ENCODE measurements at regions not wholly inside any gene's neighbourhood (a gene's known extent, or its start where the extent isn't known, plus 50 kb on each side); places are given as distances from the start of the nearest gene placed in this dataset.

- no peak for DNase-seq (ENCODE audit: low read depth)
Observed at GRCh38 chr12:24557738-24558137, 391.2 kb downstream of the BCAT1 start.

- no peak for DNase-seq (ENCODE audit: low read depth)
Observed at GRCh38 chr12:24555730-24556129, 393.2 kb downstream of the BCAT1 start.

GRCh38 chr12:24554612-24555295 is 394.1 kb downstream of the BCAT1 start:
- no peak for DNase-seq (ENCODE audit: low read depth)

GRCh38 chr12:24553259-24553658 is 395.6 kb downstream of the BCAT1 start:
- no peak for DNase-seq (ENCODE audit: low read depth)

GRCh38 chr12:24551163-24551786 is 397.6 kb downstream of the BCAT1 start:
- no peak for DNase-seq (ENCODE audit: low read depth)

- DNase-seq (ENCODE audit: low read depth): no peak
Observed at GRCh38 chr12:24550609-24551008, 398.3 kb downstream of the BCAT1 start.

- DNase-seq (ENCODE audit: low read depth): no peak
Observed at GRCh38 chr12:24546661-24547060, 402.2 kb downstream of the BCAT1 start.

GRCh38 chr12:24546084-24546483 is 402.8 kb downstream of the BCAT1 start:
- DNase-seq (ENCODE audit: low read depth): no peak

- no peak for DNase-seq (ENCODE audit: low read depth)
Observed at GRCh38 chr12:24544368-24544767, 404.5 kb downstream of the BCAT1 start.

- no peak for DNase-seq (ENCODE audit: low read depth)
Observed at GRCh38 chr12:24541193-24541871, 407.6 kb downstream of the BCAT1 start.

- DNase-seq (ENCODE audit: low read depth): no peak
Observed at GRCh38 chr12:24539646-24540045, 409.3 kb downstream of the BCAT1 start.

GRCh38 chr12:24537083-24537860 is 411.6 kb downstream of the BCAT1 start:
- no peak for DNase-seq (ENCODE audit: low read depth)

GRCh38 chr12:24535334-24536069 is 413.4 kb downstream of the BCAT1 start:
- DNase-seq (ENCODE audit: low read depth): no peak

- no peak for DNase-seq (ENCODE audit: low read depth)
Observed at GRCh38 chr12:24534622-24535021, 414.3 kb downstream of the BCAT1 start.

- no peak for DNase-seq (ENCODE audit: low read depth)
Observed at GRCh38 chr12:24533716-24534352, 415.1 kb downstream of the BCAT1 start.

GRCh38 chr12:24530689-24531088 is 418.2 kb downstream of the BCAT1 start:
- DNase-seq (ENCODE audit: low read depth): no peak

GRCh38 chr12:24527102-24527501 is 421.8 kb downstream of the BCAT1 start:
- DNase-seq (ENCODE audit: low read depth): no peak

- no peak for DNase-seq (ENCODE audit: low read depth)
Observed at GRCh38 chr12:24522736-24523135, 426.2 kb downstream of the BCAT1 start.

GRCh38 chr12:24519759-24520158 is 429.1 kb downstream of the BCAT1 start:
- no peak for DNase-seq (ENCODE audit: low read depth)

GRCh38 chr12:24517000-24517399 is 431.9 kb downstream of the BCAT1 start:
- DNase-seq (ENCODE audit: low read depth): no peak

- DNase-seq (ENCODE audit: low read depth): no peak
Observed at GRCh38 chr12:24510581-24511125, 438.2 kb downstream of the BCAT1 start.
